Fibroblast of pulmonary artery (primary cell): ENCODE measurements at regions not wholly inside any gene's neighbourhood (a gene's known extent, or its start where the extent isn't known, plus 50 kb on each side); places are given as distances from the start of the nearest gene placed in this dataset.

ENCODE experiments used
- DNase-seq: peaks from one replicate; pipeline ENCODE4 v3.0.0-alpha.2; 2010; ENCODE audit warnings: low read depth
- H3K4me3 ChIP-seq: replicated peaks from 2 replicates; pipeline ENCODE4 v1.5.1; 2011; ENCODE audit warnings: low read depth, mild to moderate bottlenecking, control low read depth, low read length, moderate library complexity
- TF ChIP-seq, protein P1 (sequence below): IDR thresholded peaks from 2 replicates; pipeline ENCODE4 v1.5.1; 2011; ENCODE audit warnings: mild to moderate bottlenecking, control low read depth, low read length, inconsistent platforms; ENCODE audit errors: missing control alignments

DNA sequence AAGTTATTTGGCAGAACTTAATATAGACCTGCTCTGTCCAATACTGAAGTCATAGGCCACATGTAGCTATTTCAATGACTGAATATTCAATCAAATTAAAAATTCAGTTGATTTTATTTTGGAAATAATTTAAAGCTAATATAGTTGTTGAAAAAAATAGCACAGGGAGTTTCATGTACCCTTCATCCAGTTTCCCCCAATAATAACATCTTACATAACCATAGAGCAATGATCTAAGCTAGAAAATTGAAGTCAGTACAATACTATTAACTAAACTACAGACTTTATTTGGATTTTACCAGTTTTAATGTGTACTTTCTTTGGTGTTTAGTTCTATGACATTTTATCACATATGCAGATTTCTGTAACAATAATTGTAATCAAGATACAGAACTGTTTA lies 212.2 kb upstream of the HDDC2 start:
- no peak overlapping the region for H3K4me3 ChIP-seq
- DNase-seq = no peak
- TF ChIP-seq, protein P1, sequence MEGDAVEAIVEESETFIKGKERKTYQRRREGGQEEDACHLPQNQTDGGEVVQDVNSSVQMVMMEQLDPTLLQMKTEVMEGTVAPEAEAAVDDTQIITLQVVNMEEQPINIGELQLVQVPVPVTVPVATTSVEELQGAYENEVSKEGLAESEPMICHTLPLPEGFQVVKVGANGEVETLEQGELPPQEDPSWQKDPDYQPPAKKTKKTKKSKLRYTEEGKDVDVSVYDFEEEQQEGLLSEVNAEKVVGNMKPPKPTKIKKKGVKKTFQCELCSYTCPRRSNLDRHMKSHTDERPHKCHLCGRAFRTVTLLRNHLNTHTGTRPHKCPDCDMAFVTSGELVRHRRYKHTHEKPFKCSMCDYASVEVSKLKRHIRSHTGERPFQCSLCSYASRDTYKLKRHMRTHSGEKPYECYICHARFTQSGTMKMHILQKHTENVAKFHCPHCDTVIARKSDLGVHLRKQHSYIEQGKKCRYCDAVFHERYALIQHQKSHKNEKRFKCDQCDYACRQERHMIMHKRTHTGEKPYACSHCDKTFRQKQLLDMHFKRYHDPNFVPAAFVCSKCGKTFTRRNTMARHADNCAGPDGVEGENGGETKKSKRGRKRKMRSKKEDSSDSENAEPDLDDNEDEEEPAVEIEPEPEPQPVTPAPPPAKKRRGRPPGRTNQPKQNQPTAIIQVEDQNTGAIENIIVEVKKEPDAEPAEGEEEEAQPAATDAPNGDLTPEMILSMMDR = no peak

DNA sequence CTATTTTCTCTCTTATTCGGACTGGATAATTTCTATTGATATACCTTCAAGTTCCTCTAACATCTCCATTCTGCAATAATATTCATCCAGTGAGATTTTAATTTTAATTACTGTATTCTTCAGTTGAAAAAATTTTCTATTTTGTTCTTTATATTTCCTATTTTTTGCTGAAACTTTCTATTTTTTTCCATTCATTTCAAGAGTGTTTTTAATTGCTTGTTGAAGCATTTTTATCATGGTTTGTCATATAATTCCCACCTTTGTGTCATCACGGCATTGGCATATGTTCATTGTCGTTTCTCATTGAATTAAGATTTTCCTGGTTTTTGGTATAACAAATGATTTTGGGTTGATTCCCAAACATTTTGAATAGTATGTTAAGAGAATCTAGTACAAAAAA lies 214.9 kb upstream of the HDDC2 start:
- no peak overlapping the region for H3K4me3 ChIP-seq
- no peak for DNase-seq
- TF ChIP-seq, protein P1 = no peak

DNA sequence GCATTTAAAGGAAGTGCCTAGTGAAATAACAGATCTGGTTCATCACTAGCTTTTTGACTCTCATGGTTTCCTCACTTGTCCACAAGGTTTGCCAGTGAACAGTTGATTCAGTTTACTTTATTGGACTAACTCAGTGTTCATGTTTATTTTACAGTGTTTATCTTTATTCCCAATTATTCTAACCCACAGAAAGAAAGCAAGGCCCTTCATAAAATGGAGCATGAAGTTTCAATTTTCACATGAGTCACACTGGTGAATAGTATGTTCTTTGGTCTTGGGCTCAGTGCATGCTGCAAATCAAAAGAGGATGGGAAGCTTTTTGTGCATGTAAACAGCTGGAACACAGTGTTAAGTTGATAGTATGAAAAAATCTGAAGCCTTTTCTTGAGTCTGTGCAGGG lies 217.6 kb upstream of the HDDC2 start:
- TF ChIP-seq, protein P1 = no peak
- no peak overlapping the region for H3K4me3 ChIP-seq
- DNase-seq = no peak

DNA sequence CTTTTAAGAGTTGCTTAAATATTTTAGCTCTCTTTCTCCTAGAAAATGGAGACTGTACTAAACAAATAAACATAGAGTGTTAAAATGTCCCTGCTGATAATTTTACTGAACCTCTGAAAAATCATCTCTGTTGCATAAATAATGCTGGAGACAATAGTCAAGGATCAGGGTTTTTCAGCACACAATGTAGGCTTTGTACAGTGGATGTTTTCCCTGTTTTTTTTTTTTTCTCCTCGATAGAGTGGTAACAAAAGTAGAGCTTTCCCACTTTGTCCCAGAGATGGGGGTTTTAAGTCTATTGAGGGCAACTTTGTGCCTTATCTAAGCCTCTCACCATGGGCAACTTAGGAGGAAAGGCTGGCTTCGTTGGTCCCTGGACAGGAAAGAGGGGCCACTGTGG lies 222.6 kb upstream of the HDDC2 start:
- no peak for DNase-seq
- H3K4me3 ChIP-seq = no peak overlapping the region
- TF ChIP-seq, protein P1 = no peak

DNA sequence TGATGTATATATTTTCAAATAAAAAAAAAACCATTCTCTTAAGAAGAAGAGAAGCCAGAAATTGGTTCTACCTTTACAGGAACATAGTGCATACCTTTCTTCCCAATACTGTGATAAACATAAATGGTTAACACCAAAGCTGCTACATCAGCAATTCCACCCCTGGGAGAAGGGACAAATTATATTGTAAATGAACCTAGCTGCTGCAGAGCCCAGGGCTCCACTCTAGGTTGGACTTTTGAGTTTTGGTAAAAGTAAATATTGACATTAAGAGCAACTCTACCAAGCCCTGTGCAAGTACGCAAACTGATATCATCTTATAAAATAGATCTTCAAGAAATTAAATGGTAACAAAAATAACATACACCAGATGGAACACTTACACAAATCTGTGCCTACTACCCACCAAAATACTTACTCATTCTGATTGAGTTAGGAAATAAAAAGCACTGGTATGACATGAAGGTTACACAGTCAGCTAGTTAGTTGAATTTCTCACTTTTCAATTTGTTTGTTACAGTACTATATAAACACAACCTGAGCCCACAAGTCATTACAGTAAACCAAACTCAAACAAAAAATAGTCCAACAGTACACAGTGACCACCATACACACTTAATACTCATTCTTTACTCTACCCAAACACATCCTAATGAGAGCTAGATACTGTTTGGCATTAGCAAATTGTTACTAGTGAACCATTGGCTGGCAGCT lies 223.3 kb upstream of the HEY2 start:
- no peak overlapping the region for H3K4me3 ChIP-seq
- no peak for DNase-seq
- TF ChIP-seq, protein P1 = no peak

DNA sequence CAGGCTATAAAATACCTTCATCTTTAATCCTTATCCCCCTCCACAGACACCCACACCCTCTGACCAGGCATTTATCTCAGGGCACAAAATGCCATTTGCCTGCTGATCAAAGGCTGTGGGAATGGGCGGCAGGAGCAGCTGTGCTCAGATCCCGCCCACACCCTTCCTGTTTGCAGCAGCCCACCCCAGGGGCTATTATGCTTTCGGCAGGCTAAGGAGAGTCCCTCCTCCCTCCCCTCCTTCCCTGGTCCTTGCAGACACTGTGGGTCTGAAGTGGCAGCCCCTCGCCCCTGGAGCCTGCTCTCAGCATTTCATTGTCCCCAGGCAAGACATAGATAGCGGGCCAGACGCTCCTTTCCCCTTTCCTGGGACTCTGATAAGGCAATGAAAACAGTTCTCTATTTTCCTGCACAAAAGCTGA lies 220.8 kb upstream of the HEY2 start:
- H3K4me3 ChIP-seq = no peak overlapping the region
- TF ChIP-seq, protein P1 = no peak
- no peak for DNase-seq

DNA sequence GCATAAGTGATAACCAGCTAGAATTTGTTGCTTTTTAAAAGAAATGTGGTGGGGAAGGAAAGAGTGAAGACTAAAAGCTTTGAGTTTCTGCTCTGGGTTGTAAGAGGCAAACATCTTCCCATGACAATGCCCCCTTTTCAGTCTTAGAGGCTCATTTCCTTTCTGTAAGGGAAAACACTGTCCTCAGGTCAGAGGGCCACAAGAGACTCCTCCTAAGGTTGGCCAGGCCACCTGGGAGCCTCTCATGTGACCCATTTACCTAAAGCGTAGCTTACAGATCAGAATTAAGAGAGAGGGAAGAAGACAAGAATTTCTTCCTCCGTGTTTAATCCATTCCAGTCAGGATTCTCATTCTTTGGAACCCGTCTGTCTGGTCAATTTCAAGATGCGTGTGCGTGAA lies 220.4 kb upstream of the HEY2 start:
- TF ChIP-seq, protein P1 = no peak
- DNase-seq = no peak
- no peak overlapping the region for H3K4me3 ChIP-seq
